ENCODE measurements at regions not wholly inside any gene's neighbourhood (a gene's known extent, or its start where the extent isn't known, plus 50 kb on each side); places are given as distances from the start of the nearest gene placed in this dataset.
A peak's percentile ranks its signal among the peaks of the same experiment; 100 is the strongest.

- Mint-ChIP-seq H3K9me3 (no peaks in the 10 kb centered on the region), H3K27me3 (ENCODE audit: insufficient read depth) (no peaks in the 10 kb centered on the region), H3K36me3 (ENCODE audit: low read depth) (no peaks in the 10 kb centered on the region), H3K27ac (no peak overlapping the region), H3K4me1 (no peaks in the 10 kb centered on the region), H3K4me3 (no peak overlapping the region)
- Histone ChIP-seq H3K4me3 (ENCODE audit: low read length) (no peak overlapping the region), H3K9ac (ENCODE audit: extremely low read depth, low read length, poor library complexity, severe bottlenecking) (no peak overlapping the region), H3K36me3 (ENCODE audit: control insufficient read depth, insufficient read depth, low read length) (no peaks in the 10 kb centered on the region), H3K9me3 (ENCODE audit: control insufficient read depth, low read length) (no peaks in the 10 kb centered on the region), H3K27ac (ENCODE audit: low read depth, low read length) (no peak overlapping the region), H3K4me1 (ENCODE audit: control insufficient read depth, insufficient read depth, low read length) (no peaks in the 10 kb centered on the region), H3K27me3 (ENCODE audit: control insufficient read depth, insufficient read depth, low read length, poor library complexity, severe bottlenecking) (no peaks in the 10 kb centered on the region)
- TF ChIP-seq, protein P1, sequence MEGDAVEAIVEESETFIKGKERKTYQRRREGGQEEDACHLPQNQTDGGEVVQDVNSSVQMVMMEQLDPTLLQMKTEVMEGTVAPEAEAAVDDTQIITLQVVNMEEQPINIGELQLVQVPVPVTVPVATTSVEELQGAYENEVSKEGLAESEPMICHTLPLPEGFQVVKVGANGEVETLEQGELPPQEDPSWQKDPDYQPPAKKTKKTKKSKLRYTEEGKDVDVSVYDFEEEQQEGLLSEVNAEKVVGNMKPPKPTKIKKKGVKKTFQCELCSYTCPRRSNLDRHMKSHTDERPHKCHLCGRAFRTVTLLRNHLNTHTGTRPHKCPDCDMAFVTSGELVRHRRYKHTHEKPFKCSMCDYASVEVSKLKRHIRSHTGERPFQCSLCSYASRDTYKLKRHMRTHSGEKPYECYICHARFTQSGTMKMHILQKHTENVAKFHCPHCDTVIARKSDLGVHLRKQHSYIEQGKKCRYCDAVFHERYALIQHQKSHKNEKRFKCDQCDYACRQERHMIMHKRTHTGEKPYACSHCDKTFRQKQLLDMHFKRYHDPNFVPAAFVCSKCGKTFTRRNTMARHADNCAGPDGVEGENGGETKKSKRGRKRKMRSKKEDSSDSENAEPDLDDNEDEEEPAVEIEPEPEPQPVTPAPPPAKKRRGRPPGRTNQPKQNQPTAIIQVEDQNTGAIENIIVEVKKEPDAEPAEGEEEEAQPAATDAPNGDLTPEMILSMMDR (conservative IDR thresholded peaks at IDR 0.05) = no peak
- DNase-seq = no peak
- WGBS, 2 experiments (ENCODE audit: insufficient coverage in 1 of 2, insufficient read length in 1 of 2) = 75 to 90% methylated on average over 1 to 3 of the region's 4 CpGs
Observed at GRCh38 chrX:5117816-5118215, 1110.9 kb downstream of the NLGN4X start.

- no peaks in the 10 kb centered on the region for H3K9me3 Mint-ChIP-seq
- no peaks in the 10 kb centered on the region for H3K4me1 ChIP-seq (ENCODE audit: control insufficient read depth, insufficient read depth, low read length)
- H3K4me3 Mint-ChIP-seq = no peak overlapping the region
- H3K4me1 Mint-ChIP-seq = no peaks in the 10 kb centered on the region
- H3K36me3 Mint-ChIP-seq (ENCODE audit: low read depth) = no peaks in the 10 kb centered on the region
- no peak overlapping the region for H3K27ac ChIP-seq (ENCODE audit: low read depth, low read length)
- no peaks in the 10 kb centered on the region for H3K9me3 ChIP-seq (ENCODE audit: control insufficient read depth, low read length)
- no peak for DNase-seq
- 75% methylated on average over 2 of the region's 6 CpGs; no CpG with 5 or more reads in 1 of the 2 experiments for WGBS, 2 experiments (ENCODE audit: insufficient coverage in 1 of 2, insufficient read length in 1 of 2)
- H3K27me3 ChIP-seq (ENCODE audit: control insufficient read depth, insufficient read depth, low read length, poor library complexity, severe bottlenecking) = no peaks in the 10 kb centered on the region
- TF ChIP-seq, protein P1 (conservative IDR thresholded peaks at IDR 0.05) = peak; percentile 78
- no peaks in the 10 kb centered on the region for H3K36me3 ChIP-seq (ENCODE audit: control insufficient read depth, insufficient read depth, low read length)
- H3K27me3 Mint-ChIP-seq (ENCODE audit: insufficient read depth) = no peaks in the 10 kb centered on the region
- no peak overlapping the region for H3K4me3 ChIP-seq (ENCODE audit: low read length)
- no peak overlapping the region for H3K27ac Mint-ChIP-seq
- no peak overlapping the region for H3K9ac ChIP-seq (ENCODE audit: extremely low read depth, low read length, poor library complexity, severe bottlenecking)
Observed at GRCh38 chrX:5113128-5113527, 1115.5 kb downstream of the NLGN4X start.

DNA sequence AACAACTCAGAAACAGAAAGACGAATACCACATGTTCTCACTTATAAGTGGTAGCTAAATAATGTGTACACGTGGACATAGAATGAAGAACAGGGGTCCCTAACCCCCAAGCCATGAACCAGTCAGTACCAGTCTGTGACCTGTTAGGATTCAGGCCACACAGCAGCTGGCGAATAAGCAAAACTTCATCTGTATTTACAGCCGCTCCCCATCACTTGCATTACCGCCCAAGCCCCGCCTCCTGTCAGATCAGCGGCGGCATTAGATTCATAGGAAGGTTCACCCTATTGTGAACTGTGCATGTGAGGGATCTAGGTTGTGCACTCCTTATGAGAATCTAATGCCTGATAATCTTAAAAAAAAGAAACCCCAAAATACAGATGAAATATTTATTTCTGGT is 1128.7 kb downstream of the NLGN4X start:
- WGBS, 2 experiments (ENCODE audit: insufficient coverage in 1 of 2, insufficient read length in 1 of 2) = 97% methylated on average over 5 of the region's 8 CpGs; no CpG with 5 or more reads in 1 of the 2 experiments
- Histone ChIP-seq H3K4me3 (ENCODE audit: low read length) (no peak overlapping the region), H3K27ac (ENCODE audit: low read depth, low read length) (no peak overlapping the region), H3K27me3 (ENCODE audit: control insufficient read depth, insufficient read depth, low read length, poor library complexity, severe bottlenecking) (no peaks in the 10 kb centered on the region), H3K9ac (ENCODE audit: extremely low read depth, low read length, poor library complexity, severe bottlenecking) (no peak overlapping the region), H3K9me3 (ENCODE audit: control insufficient read depth, low read length) (no peaks in the 10 kb centered on the region), H3K36me3 (ENCODE audit: control insufficient read depth, insufficient read depth, low read length) (no peaks in the 10 kb centered on the region), H3K4me1 (ENCODE audit: control insufficient read depth, insufficient read depth, low read length) (no peaks in the 10 kb centered on the region)
- DNase-seq = no peak
- Mint-ChIP-seq H3K4me1 (no peaks in the 10 kb centered on the region), H3K27me3 (ENCODE audit: insufficient read depth) (no peaks in the 10 kb centered on the region), H3K36me3 (ENCODE audit: low read depth) (no peaks in the 10 kb centered on the region), H3K9me3 (peaks cover 9% of the 10 kb centered on the region), H3K4me3 (no peak overlapping the region), H3K27ac (no peak overlapping the region)
- TF ChIP-seq, protein P1 (conservative IDR thresholded peaks at IDR 0.05) = no peak
